Sigmoid colon (tissue), 6 donors: ENCODE measurements at regions not wholly inside any gene's neighbourhood (a gene's known extent, or its start where the extent isn't known, plus 50 kb on each side); places are given as distances from the start of the nearest gene placed in this dataset.

Source experiments
- DNase-seq: peaks from one replicate; pipeline ENCODE4 v3.0.0-alpha.2; 2019
- H3K27ac ChIP-seq, 4 donors: fragments of 200-600 bp; sonication (generic); one replicate each; pipeline ENCODE4 v1.5.1; 2016 to 2019; ENCODE audit warnings: mild to moderate bottlenecking in 1 of 4
- H3K27me3 ChIP-seq, 3 donors: fragments of 200-600 bp; sonication (generic); one replicate each; pipeline ENCODE4 v1.5.1; 2019; ENCODE audit warnings: mild to moderate bottlenecking in 1 of 3
- H3K36me3 ChIP-seq, 4 donors: fragments of 200-600 bp; sonication (generic); one replicate each; pipeline ENCODE4 v1.5.1; 2016 to 2019
- H3K4me1 ChIP-seq, 4 donors: fragments of 200-600 bp; sonication (generic); one replicate each; pipeline ENCODE4 v1.5.1; 2017 to 2019
- H3K4me3 ChIP-seq, 4 donors: fragments of 200-600 bp; sonication (generic); one replicate each; pipeline ENCODE4 v1.5.1; 2017 to 2019; ENCODE audit warnings: mild to moderate bottlenecking in 2 of 4, moderate library complexity in 1 of 4
- H3K9me3 ChIP-seq, 4 donors: fragments of 200-600 bp in 3 of 4; sonication (generic) in 3 of 4; one replicate each; pipeline versions ENCODE4 v1.5.1 to v1.6.1; 2013 to 2019
- CTCF ChIP-seq, 4 experiments: fragments of 450-650 bp in 3 of 4; fragments of 200-600 bp in 1 of 4; IDR thresholded peaks; one replicate each; pipeline ENCODE4 v1.5.1; 2016 to 2019; ENCODE audit warnings: antibody characterized with exemption in 4 of 4, mild to moderate bottlenecking in 3 of 4, moderate library complexity in 2 of 4
- EP300 ChIP-seq, 4 donors: sonication (generic); formaldehyde crosslinking; IDR thresholded peaks; one replicate each; pipeline ENCODE4 v1.6.1; 2017; ENCODE audit warnings: antibody characterized with exemption in 4 of 4
- POLR2A ChIP-seq, 2 donors: fragments of 450-650 bp; IDR thresholded peaks; one replicate each; pipeline ENCODE4 v1.6.1; 2016; ENCODE audit warnings: antibody characterized with exemption in 2 of 2, mild to moderate bottlenecking in 2 of 2, moderate library complexity in 2 of 2
- POLR2AphosphoS5 ChIP-seq, 4 donors: sonication (generic); formaldehyde crosslinking; IDR thresholded peaks; one replicate each; pipeline ENCODE4 v1.6.1; 2017; ENCODE audit warnings: antibody characterized with exemption in 4 of 4
- WGBS, 2 donors: extraction: QIAGEN DNeasy Blood & Tissue Kit; methylation state at CpG; one replicate each; pipeline ENCODE4 v1.1.7; 2013; 5-methylcytosine and 5-hydroxymethylcytosine counted together
- intact Hi-C: fragments of 100-400 bp; cut with DNase I; formaldehyde crosslinking; loops from one replicate; pipeline ENCODE4 v1.15.1; 2023
- donor health status: healthy with polysubstance abuse.
- donor health status: healthy.

GRCh38 chr5:93117751-93118531 is 463.1 kb downstream of the NR2F1-AS1 start:
- no peak overlapping the region for H3K4me3 ChIP-seq
- no peaks in the 10 kb centered on the region for H3K27me3 ChIP-seq
- no peak overlapping the region for H3K27ac ChIP-seq
- H3K36me3 ChIP-seq, result no peaks in the 10 kb centered on the region
- WGBS, 2 donors, result 68 to 75% methylated on average over 2 of the region's 2 CpGs
- H3K4me1 ChIP-seq, result peaks cover 0 to 6% (median 0%) of the 10 kb centered on the region in 4 donors
- H3K9me3 ChIP-seq, result no peaks in the 10 kb centered on the region
- no peak for DNase-seq
- intact Hi-C loops, result no loop called here
- TF ChIP-seq POLR2A (IDR thresholded peaks at IDR 0.05) (no peak), CTCF (IDR thresholded peaks at IDR 0.05) (no peak), EP300 (IDR thresholded peaks at IDR 0.05) (no peak), POLR2AphosphoS5 (IDR thresholded peaks at IDR 0.05) (no peak)

GRCh38 chr5:93107805-93108520 is 473.1 kb downstream of the NR2F1-AS1 start:
- intact Hi-C loops, result no loop called here
- H3K4me1 ChIP-seq, result peaks cover 0 to 4% (median 0%) of the 10 kb centered on the region in 4 donors
- H3K36me3 ChIP-seq, result no peaks in the 10 kb centered on the region
- TF ChIP-seq EP300 (IDR thresholded peaks at IDR 0.05) (no peak), POLR2AphosphoS5 (IDR thresholded peaks at IDR 0.05) (no peak), CTCF (IDR thresholded peaks at IDR 0.05) (no peak), POLR2A (IDR thresholded peaks at IDR 0.05) (no peak)
- H3K4me3 ChIP-seq, result no peak overlapping the region
- H3K27ac ChIP-seq, result no peak overlapping the region
- 67 to 73% methylated on average over 4 of the region's 4 CpGs for WGBS, 2 donors
- no peak for DNase-seq
- no peaks in the 10 kb centered on the region for H3K9me3 ChIP-seq
- no peaks in the 10 kb centered on the region for H3K27me3 ChIP-seq

GRCh38 chr5:93107141-93107540 is 473.9 kb downstream of the NR2F1-AS1 start:
- whole genome bisulfite sequencing, 2 donors, result 40 to 60% methylated on average over 1 of the region's 1 CpG
- intact Hi-C loops, result no loop called here
- Histone ChIP-seq H3K4me1 (peaks cover 0 to 4% (median 0%) of the 10 kb centered on the region in 4 donors), H3K4me3 (no peak overlapping the region), H3K9me3 (no peaks in the 10 kb centered on the region), H3K36me3 (no peaks in the 10 kb centered on the region), H3K27me3 (no peaks in the 10 kb centered on the region), H3K27ac (no peak overlapping the region)
- TF ChIP-seq POLR2AphosphoS5 (IDR thresholded peaks at IDR 0.05) (no peak), EP300 (IDR thresholded peaks at IDR 0.05) (no peak), CTCF (IDR thresholded peaks at IDR 0.05) (no peak), POLR2A (IDR thresholded peaks at IDR 0.05) (no peak)
- no peak for DNase-seq

- TF ChIP-seq EP300 (IDR thresholded peaks at IDR 0.05) (no peak), POLR2AphosphoS5 (IDR thresholded peaks at IDR 0.05) (no peak), CTCF (IDR thresholded peaks at IDR 0.05) (no peak), POLR2A (IDR thresholded peaks at IDR 0.05) (no peak)
- intact Hi-C loops, result no loop called here
- Histone ChIP-seq H3K36me3 (no peaks in the 10 kb centered on the region), H3K27me3 (no peaks in the 10 kb centered on the region), H3K4me3 (no peak overlapping the region), H3K27ac (no peak overlapping the region), H3K4me1 (peaks cover 0 to 11% (median 4%) of the 10 kb centered on the region in 4 donors), H3K9me3 (no peaks in the 10 kb centered on the region)
- WGBS, 2 donors, result 98% methylated on average over 2 of the region's 2 CpGs
- DNase-seq, result no peak
Measured at GRCh38 chr5:93101661-93102060, 479.4 kb downstream of the NR2F1-AS1 start.
